Activated CD4-positive, alpha-beta memory T cell treated with anti-CD3 and anti-CD28 coated beads, Interleukin-2, amount 10 ng/mL, durations not matched to agents 7 days and 5 days (primary cell): ENCODE measurements at regions not wholly inside any gene's neighbourhood (a gene's known extent, or its start where the extent isn't known, plus 50 kb on each side); places are given as distances from the start of the nearest gene placed in this dataset.
"Not testable (repeated sequence)": the region's sequence is repeated elsewhere in the genome, so short reads cannot be mapped to it uniquely, and the experiment has no call there.

Experiments
- CTCF ChIA-PET: fragments of 350-600 bp; sonication (Branson Sonifier 250); formaldehyde crosslinking; loops from one replicate; lab custom pipeline; 2021; ENCODE audit warnings: antibody characterized with exemption, inconsistent platforms; lab: Charles Lee
- POLR2A ChIA-PET: fragments of 350-600 bp; sonication (Branson Sonifier 250); formaldehyde crosslinking; loops from one replicate; lab custom pipeline; 2021; ENCODE audit warnings: antibody characterized with exemption; lab: Charles Lee
- DNase-seq: peaks from one replicate; pipeline ENCODE4 v3.0.0-alpha.2; 2020
- H3K27ac Mint-ChIP-seq: one replicate; pipeline ENCODE4 v1.8.0; 2021; ENCODE audit warnings: mild to moderate bottlenecking, mixed read lengths
- H3K27me3 Mint-ChIP-seq: one replicate; pipeline ENCODE4 v1.8.0; 2021; ENCODE audit warnings: mixed read lengths
- H3K36me3 Mint-ChIP-seq: one replicate; pipeline ENCODE4 v1.8.0; 2021; ENCODE audit warnings: low read depth, mixed read lengths
- H3K4me1 Mint-ChIP-seq: one replicate; pipeline ENCODE4 v1.8.0; 2021; ENCODE audit warnings: mixed read lengths
- H3K4me3 Mint-ChIP-seq: one replicate; pipeline ENCODE4 v1.8.0; 2021; ENCODE audit warnings: mild to moderate bottlenecking, mixed read lengths
- H3K9me3 Mint-ChIP-seq: one replicate; pipeline ENCODE4 v1.8.0; 2021; ENCODE audit warnings: mixed read lengths

DNA sequence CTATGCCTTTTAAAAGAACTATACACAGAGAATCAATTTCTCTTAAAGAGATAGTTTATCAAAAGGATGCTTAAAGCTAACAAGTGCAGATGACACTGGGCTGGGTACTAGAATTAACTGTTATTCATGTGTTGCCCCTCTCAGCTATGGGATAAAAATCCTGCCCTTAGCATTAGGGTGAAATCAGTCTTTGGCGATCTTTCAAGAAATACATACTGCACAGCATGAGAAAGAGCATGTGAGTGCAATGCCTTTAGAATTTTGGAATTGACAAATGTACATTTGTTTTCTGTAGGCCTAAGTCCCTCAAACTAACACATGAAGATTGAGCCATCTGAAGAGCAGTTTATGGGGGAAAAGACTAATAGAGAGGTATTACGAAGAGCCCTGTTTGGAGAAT is 115.4 kb downstream of the ZFP64 start:
- Mint-ChIP-seq H3K9me3 (no peaks in the 10 kb centered on the region), H3K27ac (no peak overlapping the region), H3K36me3 (no peaks in the 10 kb centered on the region), H3K4me3 (no peak overlapping the region), H3K4me1 (no peaks in the 10 kb centered on the region), H3K27me3 (no peaks in the 10 kb centered on the region)
- ChIA-PET POLR2A (no interaction called here), CTCF (no interaction called here)
- DNase-seq = no peak

DNA sequence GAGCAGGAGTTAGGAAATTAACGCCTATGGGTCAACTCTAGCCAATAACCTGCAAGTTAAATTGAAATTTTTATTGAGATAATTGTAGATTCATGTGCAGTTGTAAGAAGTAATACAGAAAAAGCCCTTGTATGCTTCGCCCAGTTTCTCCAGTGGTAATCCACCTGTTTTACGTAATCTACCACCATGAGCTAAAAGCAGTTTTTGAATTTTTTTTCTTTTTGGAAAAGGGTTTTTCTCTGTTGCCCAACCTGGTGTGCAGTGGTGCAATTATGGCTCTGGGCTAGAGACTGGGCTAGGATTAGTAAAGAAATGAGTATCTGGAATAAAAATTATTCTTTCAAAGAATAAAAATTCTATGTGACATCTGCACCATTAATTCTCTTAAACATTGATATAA is 116.2 kb downstream of the ZFP64 start:
- DNase-seq = no peak
- ChIA-PET POLR2A (no interaction called here), CTCF (no interaction called here)
- Mint-ChIP-seq H3K27me3 (no peaks in the 10 kb centered on the region), H3K4me1 (no peaks in the 10 kb centered on the region), H3K36me3 (no peaks in the 10 kb centered on the region), H3K4me3 (no peak overlapping the region), H3K27ac (no peak overlapping the region), H3K9me3 (no peaks in the 10 kb centered on the region)

DNA sequence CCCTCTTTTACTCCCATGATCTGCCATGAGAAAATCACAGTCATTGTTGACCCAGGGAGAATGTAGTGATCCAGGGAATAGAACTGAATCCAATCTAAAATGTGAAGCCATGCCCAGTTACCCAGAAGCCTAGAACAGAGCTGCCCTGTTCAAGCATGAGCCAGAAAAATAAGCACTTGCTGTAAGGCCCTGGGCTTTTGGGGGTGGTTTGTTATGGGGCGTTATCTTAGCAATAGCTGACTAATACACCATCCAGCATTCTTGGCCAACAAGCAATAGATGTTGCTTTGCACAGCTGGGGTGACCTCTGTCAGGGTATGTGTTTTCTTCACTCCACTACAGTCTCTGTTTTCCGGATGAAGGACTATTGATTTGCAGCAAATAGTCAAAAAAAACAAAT is 120.4 kb downstream of the ZFP64 start:
- Mint-ChIP-seq H3K4me1 (no peaks in the 10 kb centered on the region), H3K4me3 (no peak overlapping the region), H3K27ac (no peak overlapping the region), H3K27me3 (no peaks in the 10 kb centered on the region), H3K9me3 (no peaks in the 10 kb centered on the region), H3K36me3 (no peaks in the 10 kb centered on the region)
- CTCF ChIA-PET = no interaction called here
- POLR2A ChIA-PET = no interaction called here
- no peak for DNase-seq

DNA sequence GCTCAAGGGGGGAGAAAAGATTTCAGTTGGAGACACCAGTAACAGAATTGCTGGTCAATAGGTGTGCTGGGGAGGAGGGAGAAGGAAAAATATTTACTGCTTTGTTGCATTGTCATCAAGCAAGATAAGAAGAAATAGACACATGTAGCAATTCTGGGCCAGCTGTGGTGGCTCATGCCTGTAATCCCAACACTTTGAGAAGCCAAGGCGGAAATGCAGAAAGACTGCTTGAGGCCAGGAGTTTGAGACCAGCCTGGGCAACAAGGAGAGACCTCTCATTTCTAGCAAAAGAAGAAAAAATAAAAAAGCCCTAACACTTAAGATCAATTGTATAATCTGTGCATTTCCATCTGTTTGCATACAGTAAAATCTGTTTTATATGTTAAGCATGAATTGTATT is 126.6 kb downstream of the ZFP64 start:
- Mint-ChIP-seq H3K4me1 (no peaks in the 10 kb centered on the region), H3K27ac (no peak overlapping the region), H3K9me3 (no peaks in the 10 kb centered on the region), H3K36me3 (no peaks in the 10 kb centered on the region), H3K4me3 (no peak overlapping the region), H3K27me3 (no peaks in the 10 kb centered on the region)
- ChIA-PET CTCF (no interaction called here), POLR2A (no interaction called here)
- DNase-seq = no peak

DNA sequence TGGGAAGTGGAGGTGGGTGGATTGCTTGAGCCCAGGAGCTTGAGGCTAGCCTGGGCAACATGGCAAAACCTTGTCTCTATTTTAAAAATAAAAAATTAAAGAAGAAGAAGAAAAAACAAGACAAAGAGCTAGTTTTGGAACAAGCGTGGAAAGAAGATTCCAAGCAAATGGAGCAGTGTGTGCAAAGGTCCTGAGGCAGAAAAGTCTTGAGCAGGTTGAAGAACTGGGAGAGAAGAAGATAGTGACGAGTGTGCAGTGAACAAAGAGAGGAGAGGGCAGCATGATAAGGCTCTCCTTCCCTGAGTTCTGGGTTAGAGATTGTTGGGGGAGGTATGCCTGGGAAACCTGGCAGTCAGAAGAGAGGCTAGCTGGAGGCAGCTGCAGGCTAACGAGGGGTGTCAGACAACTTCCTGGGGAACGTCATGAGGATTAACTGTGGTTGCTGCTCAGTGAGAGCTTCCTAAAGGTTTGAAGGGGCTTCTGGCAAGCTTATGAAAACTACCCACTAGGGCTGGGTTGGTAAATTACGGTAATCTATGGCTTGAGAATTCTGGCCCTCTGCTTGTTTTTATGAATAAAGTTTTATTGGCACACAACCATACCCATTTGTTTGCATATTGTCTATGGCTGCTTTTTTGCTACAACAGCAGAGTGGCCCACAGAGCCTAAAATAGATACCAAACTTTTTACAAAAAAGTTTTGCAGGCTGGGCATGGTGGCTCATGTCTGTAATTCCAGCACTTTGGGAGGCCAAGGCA is 128.9 kb downstream of the ZFP64 start:
- ChIA-PET CTCF (no interaction called here), POLR2A (no interaction called here)
- H3K27ac Mint-ChIP-seq = no peak overlapping the region
- H3K4me3 Mint-ChIP-seq = no peak overlapping the region
- no peaks in the 10 kb centered on the region for H3K4me1 Mint-ChIP-seq
- no peak for DNase-seq
- H3K9me3 Mint-ChIP-seq = no peaks in the 10 kb centered on the region
- no peaks in the 10 kb centered on the region for H3K27me3 Mint-ChIP-seq
- no peaks in the 10 kb centered on the region for H3K36me3 Mint-ChIP-seq

DNA sequence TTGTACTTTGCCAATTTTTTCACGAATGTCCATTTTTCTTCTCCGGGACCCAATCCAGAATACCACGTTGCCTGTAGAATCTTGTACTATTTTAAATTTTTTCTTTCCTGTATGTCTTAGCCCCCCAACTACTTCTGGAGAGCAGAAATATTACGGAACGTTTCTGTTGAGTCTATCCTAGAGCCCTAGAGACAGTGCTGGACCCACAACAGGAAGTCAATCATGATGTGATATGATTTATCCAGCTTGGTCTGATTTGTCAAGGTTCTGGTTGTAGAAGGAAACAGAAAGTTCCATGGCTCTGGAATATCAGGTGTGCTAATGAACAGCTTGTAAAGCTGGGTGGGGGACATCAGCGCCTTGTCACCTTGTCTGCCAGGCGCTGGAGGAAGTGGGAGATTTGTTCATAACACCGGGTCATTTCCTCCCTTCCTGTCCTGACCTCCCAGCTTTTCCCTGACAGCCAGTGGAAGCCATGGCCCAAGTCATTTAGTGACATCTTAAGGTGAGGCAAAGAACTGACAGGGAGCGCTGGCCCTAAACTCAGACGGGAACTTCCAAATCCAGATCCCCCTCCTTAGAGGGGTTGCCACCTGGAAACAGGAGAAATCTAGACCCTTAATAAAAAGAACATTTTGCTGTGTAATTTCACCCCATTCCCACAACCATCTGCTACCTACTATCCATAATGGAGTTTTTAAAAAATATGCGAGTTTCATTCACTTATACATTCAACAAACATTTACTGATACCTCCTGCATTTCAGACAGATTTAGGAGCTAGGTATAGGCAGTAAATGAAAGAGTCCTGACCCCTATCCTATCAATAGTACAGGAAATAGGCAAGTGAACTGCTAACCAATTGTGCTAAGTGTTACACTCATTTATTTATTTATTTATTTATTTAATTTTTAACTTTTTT is 130.5 kb downstream of the ZFP64 start:
- Mint-ChIP-seq H3K27ac (no peak overlapping the region), H3K9me3 (peaks cover 8% of the 10 kb centered on the region), H3K36me3 (peaks cover 2% of the 10 kb centered on the region), H3K4me3 (no peak overlapping the region), H3K4me1 (no peaks in the 10 kb centered on the region), H3K27me3 (no peaks in the 10 kb centered on the region)
- ChIA-PET CTCF (no interaction called here), POLR2A (no interaction called here)
- DNase-seq = no peak

DNA sequence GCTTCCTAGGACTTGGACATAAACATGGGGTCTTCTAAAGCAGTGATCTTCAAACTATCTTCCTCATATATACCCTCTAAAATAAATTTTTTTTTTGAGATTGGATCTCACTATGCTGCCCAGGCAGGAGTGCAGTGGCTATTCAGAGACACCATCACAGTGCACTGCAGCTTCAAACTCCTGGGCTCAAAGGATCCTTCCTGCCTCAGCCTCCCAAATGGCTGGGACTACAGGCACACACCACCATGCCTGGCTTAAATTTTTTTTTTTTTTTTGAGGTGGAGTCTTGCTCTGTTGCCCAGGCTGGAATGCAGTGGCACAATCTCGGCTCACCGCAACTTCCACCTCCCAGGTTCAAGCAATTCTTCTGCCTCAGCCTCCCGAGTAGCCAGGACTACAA is 134.4 kb downstream of the ZFP64 start:
- H3K4me3 Mint-ChIP-seq, CTCF ChIA-PET, DNase-seq, POLR2A ChIA-PET, H3K36me3 Mint-ChIP-seq, H3K27me3 Mint-ChIP-seq, H3K27ac Mint-ChIP-seq: not testable (repeated sequence)
- H3K4me1 Mint-ChIP-seq = peaks cover 12% of the 10 kb centered on the region
- peaks cover 11% of the 10 kb centered on the region for H3K9me3 Mint-ChIP-seq

DNA sequence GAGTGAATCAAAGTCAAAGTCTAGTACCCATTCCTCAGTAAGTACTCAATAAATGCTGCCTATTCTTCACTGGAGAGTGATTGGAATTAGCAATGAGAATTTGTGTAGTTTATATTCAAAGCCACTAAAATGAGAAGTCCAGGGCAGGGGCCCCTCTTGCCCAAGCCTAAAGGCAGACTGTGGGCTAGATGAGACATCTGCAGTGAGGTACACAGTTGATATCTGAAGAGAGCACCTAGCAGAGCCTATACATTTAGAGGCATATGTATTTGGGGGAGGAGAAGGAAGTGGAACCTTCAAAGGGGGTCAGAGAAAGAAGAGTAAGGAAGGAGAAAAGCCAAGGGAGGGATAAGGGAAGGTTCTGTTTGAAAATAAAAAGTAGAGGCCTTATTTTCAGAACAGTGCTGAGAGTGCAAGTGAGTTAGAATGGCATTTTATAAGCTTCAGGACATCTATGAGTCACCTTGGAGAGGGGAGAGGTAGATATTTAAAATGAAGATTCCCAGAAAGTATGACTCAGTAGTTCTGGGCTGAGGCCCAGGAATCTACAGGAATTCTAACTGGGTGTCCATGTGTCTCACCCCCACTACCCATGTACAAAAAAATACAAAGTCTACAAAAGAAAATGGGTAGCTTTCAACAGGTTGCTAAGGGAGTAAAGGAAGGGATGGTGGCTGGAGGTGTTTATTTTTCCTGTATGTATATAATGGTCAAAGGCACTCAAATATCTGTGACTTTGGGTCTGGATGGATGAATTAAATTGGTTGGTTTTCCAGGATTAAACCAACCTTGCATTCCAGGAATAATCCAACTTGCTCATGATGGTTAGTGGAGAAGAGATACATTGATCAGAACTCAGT is 135.1 kb downstream of the ZFP64 start:
- CTCF ChIA-PET = no interaction called here
- POLR2A ChIA-PET = no interaction called here

DNA sequence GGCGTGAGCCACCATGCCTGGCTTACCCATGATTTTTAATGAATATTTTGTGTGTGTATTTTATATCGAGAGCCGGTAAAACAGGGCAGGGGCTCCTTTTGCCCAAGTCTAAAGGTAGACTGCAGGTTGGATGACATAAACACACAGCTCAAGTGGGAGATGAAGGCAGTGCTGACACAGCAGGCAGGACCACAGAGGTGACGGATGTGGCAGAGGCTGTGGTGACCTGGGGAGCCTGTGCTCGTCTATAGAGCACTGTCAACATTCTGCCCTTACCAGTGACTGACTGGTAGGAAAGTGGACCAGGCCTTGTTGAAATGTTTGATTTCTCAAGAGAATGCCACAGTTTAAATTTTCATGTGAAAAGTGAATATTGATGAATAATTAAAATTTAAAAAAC is 137.5 kb downstream of the ZFP64 start:
- Mint-ChIP-seq H3K27ac (peak overlapping the region; percentile 16), H3K27me3 (peaks cover 3% of the 10 kb centered on the region), H3K4me3 (no peak overlapping the region), H3K36me3 (peaks cover 3% of the 10 kb centered on the region), H3K9me3 (peaks cover 11% of the 10 kb centered on the region), H3K4me1 (peaks cover 12% of the 10 kb centered on the region)
- DNase-seq = peak; percentile 80
- CTCF ChIA-PET = no interaction called here
- POLR2A ChIA-PET = no interaction called here

More for the DNA sequence above, 135.1 kb downstream of the ZFP64 start:
- Mint-ChIP-seq H3K9me3 (peaks cover 11% of the 10 kb centered on the region), H3K27me3 (no peaks in the 10 kb centered on the region), H3K4me1 (peaks cover 12% of the 10 kb centered on the region), H3K36me3 (peaks cover 3% of the 10 kb centered on the region), H3K27ac (no peak overlapping the region), H3K4me3 (no peak overlapping the region)
- no peak for DNase-seq

DNA sequence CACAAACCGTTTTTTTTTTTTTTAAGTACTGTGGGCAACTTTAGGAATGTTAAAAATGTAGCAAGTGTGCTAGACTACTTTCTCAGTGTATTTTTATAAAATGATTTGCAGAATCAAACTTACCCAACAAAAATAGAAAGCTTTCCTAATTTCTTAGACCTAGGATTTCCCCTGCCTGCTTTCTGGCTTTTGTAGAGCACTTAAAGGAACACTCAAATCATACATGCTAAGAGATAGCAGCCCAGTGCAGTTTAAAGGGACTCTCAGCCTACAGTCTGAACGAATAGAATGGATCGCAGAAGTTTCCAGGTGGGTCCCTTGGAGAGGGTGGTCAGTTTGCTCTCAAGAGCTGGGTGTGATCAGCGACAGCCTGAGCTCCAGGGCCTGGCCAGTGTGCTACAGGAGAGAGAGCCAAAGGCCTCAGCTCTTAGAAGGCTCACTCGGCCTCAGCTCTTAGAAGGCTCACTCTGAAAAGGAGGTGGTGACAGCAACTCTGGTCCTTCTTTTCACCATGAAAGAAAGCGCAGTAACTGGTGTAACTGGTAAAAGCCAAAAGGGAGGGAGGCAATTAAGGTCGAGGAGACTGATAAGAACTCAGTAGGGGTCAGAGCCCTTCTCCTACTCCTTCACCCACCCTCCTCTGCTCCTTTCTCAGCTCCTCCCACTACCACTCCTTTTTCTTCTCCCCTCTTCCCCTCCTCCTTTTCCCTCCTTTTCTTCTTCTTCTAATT is 142.4 kb downstream of the ZFP64 start:
- no peaks in the 10 kb centered on the region for H3K9me3 Mint-ChIP-seq
- POLR2A ChIA-PET = interaction anchor here (0.5 to 1.1 kb wide), 2 partner anchors 129 to 157 kb away, joined by 3 read pairs; no protein-coding TSS in a partner anchor

DNA sequence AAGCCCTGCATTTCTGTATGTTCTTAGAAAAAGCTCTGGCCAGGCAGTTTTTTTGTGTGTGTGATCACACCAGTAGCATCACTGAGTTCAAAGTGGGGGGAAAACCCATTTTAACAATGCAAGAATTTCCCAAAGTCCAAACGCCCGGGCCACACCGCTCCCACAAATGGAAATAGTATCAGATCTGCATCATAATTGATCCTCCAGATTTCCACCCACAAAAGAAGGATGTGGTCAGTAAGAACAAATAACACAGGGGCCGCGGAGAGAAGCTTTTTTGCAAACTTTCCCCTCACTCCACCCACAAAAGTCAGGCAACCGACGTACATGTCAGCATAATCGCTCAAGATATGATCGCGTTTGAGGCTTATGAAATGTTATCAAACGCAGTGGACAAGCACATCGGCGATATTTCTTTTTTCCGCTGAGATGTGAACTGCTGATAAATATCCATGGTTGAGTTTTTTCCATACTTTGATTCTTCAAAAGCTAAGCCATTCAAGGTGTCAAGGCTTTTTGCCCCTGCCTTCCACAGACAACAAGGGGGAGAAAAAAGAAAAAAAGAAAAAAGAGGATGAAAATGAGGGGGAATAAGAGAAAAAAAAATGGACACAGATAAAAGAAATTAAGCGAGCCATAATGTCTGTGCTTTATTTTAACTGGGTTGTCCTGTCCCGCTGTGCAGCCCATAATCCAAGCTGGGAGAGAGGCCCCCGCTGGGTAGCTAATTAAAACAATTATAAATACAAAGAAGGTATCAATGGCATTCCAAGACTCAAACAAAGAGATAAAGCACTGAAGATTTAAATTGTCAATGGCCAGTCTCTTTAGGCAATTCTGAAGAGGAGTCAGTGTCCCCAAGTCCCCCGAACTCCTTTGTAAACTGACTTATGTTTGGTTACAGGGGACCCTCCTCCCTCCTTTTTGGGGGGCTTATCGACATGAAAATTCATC is 143.5 kb downstream of the ZFP64 start:
- Mint-ChIP-seq H3K36me3 (no peaks in the 10 kb centered on the region), H3K27ac (no peak overlapping the region), H3K9me3 (no peaks in the 10 kb centered on the region), H3K27me3 (peaks cover 24% of the 10 kb centered on the region), H3K4me3 (no peak overlapping the region), H3K4me1 (peaks cover 12% of the 10 kb centered on the region)
- peak; percentile 37 for DNase-seq
- ChIA-PET CTCF (no interaction called here), POLR2A (no interaction called here)

More for the DNA sequence above, 142.4 kb downstream of the ZFP64 start:
- Mint-ChIP-seq H3K27me3 (peaks cover 21% of the 10 kb centered on the region), H3K4me1 (peaks cover 20% of the 10 kb centered on the region), H3K36me3 (no peaks in the 10 kb centered on the region), H3K27ac (no peak overlapping the region), H3K4me3 (no peak overlapping the region)
- CTCF ChIA-PET = no interaction called here
- no peak for DNase-seq

DNA sequence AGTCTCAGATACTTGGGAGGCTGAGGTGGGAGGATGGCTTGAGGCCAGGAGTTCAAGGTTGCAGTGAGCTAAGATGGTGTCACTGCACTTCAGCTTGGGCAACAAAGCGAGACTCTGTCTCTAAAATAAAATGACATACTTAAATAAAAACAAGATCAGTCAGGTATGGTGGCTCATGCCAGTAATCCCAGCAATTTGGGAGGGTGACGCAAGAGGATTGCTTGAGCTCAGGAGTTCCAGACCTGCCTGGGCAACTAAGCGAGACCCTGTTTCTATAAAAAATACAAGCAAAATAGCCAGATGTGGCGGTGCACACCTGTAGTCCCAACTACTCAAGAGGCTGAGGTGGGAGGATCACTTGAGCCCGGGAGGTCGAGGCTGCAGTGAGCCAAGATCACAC is 149.6 kb downstream of the ZFP64 start:
- ChIA-PET CTCF (no interaction called here), POLR2A (no interaction called here)
- no peak for DNase-seq
- no peaks in the 10 kb centered on the region for H3K4me1 Mint-ChIP-seq
- peaks cover 7% of the 10 kb centered on the region for H3K27me3 Mint-ChIP-seq
- no peaks in the 10 kb centered on the region for H3K36me3 Mint-ChIP-seq
- H3K27ac Mint-ChIP-seq = no peak overlapping the region
- no peak overlapping the region for H3K4me3 Mint-ChIP-seq
- no peaks in the 10 kb centered on the region for H3K9me3 Mint-ChIP-seq
